NB4 (cell line): ENCODE measurements at regions not wholly inside any gene's neighbourhood (a gene's known extent, or its start where the extent isn't known, plus 50 kb on each side); places are given as distances from the start of the nearest gene placed in this dataset.
A peak's percentile ranks its signal among the peaks of the same experiment; 100 is the strongest.

ENCODE experiments used
- DNase-seq: peaks from one replicate; pipeline ENCODE4 v3.0.0; 2010; ENCODE audit warnings: low read depth
- H3K4me3 ChIP-seq: one replicate; pipeline ENCODE4 v1.5.1; 2011; ENCODE audit warnings: mild to moderate bottlenecking, low read depth, low read length, moderate library complexity
- MYC ChIP-seq: IDR thresholded peaks from 2 replicates; pipeline ENCODE4 v1.6.1; 2011; ENCODE audit warnings: low read depth, low read length
- POLR2A ChIP-seq: IDR thresholded peaks from 2 replicates; pipeline ENCODE4 v1.6.1; 2011; ENCODE audit warnings: mild to moderate bottlenecking; ENCODE audit not compliant: insufficient read length; ENCODE audit errors: extremely low read depth
- TF ChIP-seq, protein P1 (sequence below): IDR thresholded peaks from one replicate; pipeline ENCODE4 v1.5.1; 2012; ENCODE audit warnings: low read depth, low read length
- TF ChIP-seq, protein P2 (sequence below): IDR thresholded peaks from 2 replicates; pipeline ENCODE4 v1.6.1; 2011; ENCODE audit warnings: low read depth, low read length

DNA sequence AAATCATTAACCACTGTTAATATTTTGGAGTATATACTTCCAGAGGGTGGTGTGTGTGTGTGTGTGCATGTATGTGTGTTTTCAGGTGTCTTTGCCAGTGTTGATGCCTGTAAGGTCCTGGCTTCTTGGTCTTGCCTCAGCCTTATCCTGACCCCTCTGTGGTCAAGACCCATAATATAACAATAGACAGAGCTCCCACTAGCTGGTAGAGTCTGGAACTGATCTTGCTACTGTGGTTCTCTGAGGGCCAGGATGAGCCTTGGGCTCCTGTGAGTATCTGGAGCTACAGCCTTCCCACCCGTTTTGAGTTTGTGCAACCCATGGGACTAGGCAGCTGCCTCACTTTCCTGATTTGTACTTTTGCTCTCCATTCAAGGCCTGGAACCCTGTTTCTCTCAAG is 191.0 kb downstream of the IBTK start:
- TF ChIP-seq, protein P1, sequence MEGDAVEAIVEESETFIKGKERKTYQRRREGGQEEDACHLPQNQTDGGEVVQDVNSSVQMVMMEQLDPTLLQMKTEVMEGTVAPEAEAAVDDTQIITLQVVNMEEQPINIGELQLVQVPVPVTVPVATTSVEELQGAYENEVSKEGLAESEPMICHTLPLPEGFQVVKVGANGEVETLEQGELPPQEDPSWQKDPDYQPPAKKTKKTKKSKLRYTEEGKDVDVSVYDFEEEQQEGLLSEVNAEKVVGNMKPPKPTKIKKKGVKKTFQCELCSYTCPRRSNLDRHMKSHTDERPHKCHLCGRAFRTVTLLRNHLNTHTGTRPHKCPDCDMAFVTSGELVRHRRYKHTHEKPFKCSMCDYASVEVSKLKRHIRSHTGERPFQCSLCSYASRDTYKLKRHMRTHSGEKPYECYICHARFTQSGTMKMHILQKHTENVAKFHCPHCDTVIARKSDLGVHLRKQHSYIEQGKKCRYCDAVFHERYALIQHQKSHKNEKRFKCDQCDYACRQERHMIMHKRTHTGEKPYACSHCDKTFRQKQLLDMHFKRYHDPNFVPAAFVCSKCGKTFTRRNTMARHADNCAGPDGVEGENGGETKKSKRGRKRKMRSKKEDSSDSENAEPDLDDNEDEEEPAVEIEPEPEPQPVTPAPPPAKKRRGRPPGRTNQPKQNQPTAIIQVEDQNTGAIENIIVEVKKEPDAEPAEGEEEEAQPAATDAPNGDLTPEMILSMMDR, result no peak
- TF ChIP-seq MYC, result no peak
- TF ChIP-seq, protein P2, sequence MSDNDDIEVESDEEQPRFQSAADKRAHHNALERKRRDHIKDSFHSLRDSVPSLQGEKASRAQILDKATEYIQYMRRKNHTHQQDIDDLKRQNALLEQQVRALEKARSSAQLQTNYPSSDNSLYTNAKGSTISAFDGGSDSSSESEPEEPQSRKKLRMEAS, result no peak
- no peak for TF ChIP-seq POLR2A
- H3K4me3 ChIP-seq, result no peak overlapping the region
- no peak for DNase-seq

DNA sequence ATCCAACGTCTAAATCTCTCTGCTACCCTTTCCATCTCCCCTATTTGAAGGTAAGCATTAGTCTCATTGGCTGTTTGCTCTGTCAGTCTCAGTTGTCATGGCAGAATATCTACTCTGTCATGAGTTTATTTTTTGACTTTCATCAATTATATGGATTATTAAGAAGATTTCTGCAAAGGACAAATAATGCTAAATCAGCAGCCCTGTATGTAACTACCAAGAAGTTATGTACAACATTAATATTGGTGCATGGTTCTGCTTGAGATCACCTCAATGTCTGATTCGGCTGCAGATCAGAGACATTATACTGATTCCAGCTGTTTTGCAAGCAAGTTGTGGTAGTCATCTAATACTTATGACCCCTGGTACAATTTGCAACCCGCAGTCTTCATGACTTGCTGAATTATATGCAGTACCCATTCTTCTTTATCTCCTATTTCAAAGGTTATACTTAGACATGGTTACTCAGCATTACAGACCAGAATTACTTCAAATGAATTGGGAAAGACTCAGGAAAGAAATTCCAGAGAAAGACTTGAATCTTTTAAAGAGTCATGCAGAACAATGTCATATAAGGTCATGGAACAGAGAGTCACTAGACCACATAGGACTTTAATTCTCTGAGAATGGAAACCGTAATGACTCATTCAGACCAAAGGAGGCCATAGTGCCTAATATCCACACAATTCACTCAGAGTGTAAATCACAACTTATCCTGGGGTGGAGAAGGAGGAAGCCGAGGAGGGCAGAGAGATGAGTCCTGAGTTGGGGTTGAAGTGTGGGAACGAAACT is 201.4 kb downstream of the IBTK start:
- H3K4me3 ChIP-seq, result no peak overlapping the region
- no peak for DNase-seq
- no peak for TF ChIP-seq MYC

DNA sequence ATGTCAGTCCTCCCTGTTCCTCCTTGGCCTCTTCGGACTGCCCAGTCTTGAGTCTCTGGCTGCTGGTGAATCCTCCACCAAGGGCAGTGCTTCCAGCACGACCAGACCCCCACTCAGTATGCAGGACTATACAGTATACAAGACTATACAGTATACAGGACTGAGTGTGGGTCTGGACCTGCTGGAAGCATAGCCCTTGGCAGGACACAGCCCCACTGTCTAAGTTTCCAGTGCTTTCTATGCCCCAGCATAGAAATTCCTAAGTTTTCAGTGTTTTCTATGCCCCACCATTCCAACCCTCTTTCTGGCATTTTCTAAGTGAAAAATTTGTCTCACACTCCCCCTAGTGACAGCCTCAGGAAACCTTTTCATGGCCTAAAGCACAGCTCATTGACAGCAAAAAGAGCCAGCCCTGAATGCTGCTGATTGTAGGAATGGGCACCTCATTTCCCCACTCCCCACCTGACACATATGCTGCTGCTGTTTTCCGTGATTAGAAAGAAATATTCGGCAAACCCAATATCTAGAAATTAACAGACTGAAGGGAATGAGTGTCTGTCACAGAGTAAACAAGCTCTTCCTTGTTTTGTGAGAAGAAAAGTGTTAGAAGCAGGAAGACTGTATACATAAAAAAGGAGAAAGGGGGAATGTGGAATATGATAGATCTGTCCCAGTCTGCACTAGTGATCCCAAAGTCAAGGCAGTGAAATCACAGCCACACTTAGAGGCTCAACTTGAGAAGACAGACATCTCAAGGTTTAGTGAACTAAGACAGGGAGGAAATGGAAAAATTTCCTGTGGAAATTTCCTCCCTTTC is 206.9 kb downstream of the IBTK start:
- TF ChIP-seq, protein P1, result peak; percentile 84
- TF ChIP-seq MYC, result no peak
- no peak overlapping the region for H3K4me3 ChIP-seq
- DNase-seq, result peak; percentile 56

DNA sequence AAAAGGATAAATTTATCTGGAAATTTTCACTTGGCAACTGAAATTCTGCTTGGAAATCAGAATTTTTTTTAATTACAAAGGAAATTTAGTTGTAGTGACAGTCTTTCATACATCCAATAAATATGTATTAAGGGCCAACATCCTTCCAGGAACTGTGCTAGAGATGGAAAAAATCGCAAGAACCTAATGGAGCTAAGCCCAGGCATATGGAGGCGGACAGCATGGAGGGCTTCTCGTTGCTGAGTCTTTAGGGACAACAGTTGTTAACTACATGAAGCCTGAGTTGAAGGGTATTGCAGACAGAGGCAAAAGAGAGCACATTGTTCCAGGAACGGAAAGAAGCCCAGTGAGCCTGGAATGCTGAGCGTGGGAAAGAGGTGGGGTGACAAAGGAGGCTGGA is 208.9 kb downstream of the IBTK start:
- H3K4me3 ChIP-seq, result no peak overlapping the region
- no peak for DNase-seq
- TF ChIP-seq POLR2A, result no peak
- no peak for TF ChIP-seq MYC
- TF ChIP-seq, protein P2, result no peak
- TF ChIP-seq, protein P1, result no peak

DNA sequence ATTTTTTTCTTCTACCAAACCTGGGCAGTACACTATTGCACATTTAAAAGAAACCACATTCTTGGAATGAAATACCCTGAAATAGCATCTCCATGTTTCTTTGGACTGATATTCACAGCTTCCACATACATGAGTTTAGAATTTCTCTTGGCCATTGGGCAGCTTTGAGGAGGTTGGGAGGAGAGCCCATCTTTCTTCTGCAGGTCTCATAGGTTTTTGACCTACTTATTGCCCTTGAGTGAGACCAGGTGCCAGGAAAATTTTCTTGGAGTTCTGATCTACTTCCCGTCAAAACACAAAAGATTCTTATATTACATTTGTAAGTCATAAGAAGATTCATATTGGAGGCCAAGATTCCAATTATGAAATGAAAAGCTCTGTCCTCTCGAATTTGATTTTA is 212.0 kb downstream of the IBTK start:
- no peak overlapping the region for H3K4me3 ChIP-seq
- DNase-seq, result no peak
- TF ChIP-seq POLR2A, result no peak
- no peak for TF ChIP-seq MYC
- TF ChIP-seq, protein P1, result no peak
- TF ChIP-seq, protein P2, result no peak

DNA sequence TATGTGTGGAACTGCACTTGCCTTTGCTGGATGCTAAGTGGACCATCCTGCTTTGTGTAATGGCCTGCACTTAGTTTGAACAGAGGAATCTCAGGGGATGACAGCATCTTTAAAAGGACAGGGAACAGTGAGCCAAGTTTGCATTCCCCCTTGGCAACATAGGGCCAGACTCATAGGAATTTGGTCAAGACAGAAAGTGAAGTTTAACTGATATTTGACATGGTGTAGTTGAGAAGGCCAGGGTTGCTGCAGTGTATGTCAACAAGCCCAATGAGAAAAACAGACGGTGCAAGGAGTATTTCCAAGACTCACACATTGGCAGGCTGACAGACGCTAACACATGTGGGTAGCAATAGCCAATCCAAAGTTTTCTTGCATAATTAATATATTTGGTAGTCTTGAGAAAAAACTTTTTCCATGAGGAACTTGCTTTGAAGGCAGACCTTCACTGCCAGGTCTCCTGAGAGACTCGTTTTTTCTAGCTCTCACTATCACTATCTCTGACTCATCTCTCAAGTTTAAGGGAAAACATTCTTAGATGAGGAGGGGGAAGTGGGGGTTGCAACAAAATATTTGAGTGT is 213.8 kb downstream of the IBTK start:
- no peak for TF ChIP-seq POLR2A
- TF ChIP-seq, protein P1, result no peak
- no peak for DNase-seq
- no peak overlapping the region for H3K4me3 ChIP-seq
